Endothelial cell (in vitro differentiated cells): ENCODE measurements at regions not wholly inside any gene's neighbourhood (a gene's known extent, or its start where the extent isn't known, plus 50 kb on each side); places are given as distances from the start of the nearest gene placed in this dataset.

Experiments used
- DNase-seq: peaks from one replicate; pipeline ENCODE4 v3.0.0; 2021; ENCODE audit warnings: low spot score
- H3K27ac Mint-ChIP-seq: one replicate; pipeline ENCODE4 v1.8.0; 2021; ENCODE audit warnings: mixed read lengths, inconsistent platforms; ENCODE audit not compliant: unreplicated experiment
- H3K27me3 Mint-ChIP-seq: one replicate; pipeline ENCODE4 v1.8.0; 2021; ENCODE audit warnings: mild to moderate bottlenecking, moderate library complexity, mixed read lengths, inconsistent platforms; ENCODE audit not compliant: unreplicated experiment
- H3K36me3 Mint-ChIP-seq: one replicate; pipeline ENCODE4 v1.8.0; 2021; ENCODE audit warnings: mild to moderate bottlenecking, low read depth, mixed read lengths, inconsistent platforms; ENCODE audit not compliant: unreplicated experiment
- H3K4me1 Mint-ChIP-seq: one replicate; pipeline ENCODE4 v1.8.0; 2021; ENCODE audit warnings: mild to moderate bottlenecking, mixed read lengths, inconsistent platforms; ENCODE audit not compliant: unreplicated experiment
- H3K4me3 Mint-ChIP-seq: one replicate; pipeline ENCODE4 v1.8.0; 2021; ENCODE audit warnings: mild to moderate bottlenecking, mixed read lengths, inconsistent platforms; ENCODE audit not compliant: unreplicated experiment
- H3K9me3 Mint-ChIP-seq: one replicate; pipeline ENCODE4 v1.8.0; 2021; ENCODE audit warnings: mixed read lengths, inconsistent platforms; ENCODE audit not compliant: unreplicated experiment
- CTCF ChIP-seq: fragments of 200-600 bp; sonication (generic); IDR thresholded peaks from one replicate; pipeline ENCODE4 v1.5.0; 2021; ENCODE audit warnings: antibody characterized with exemption; ENCODE audit not compliant: unreplicated experiment

GRCh38 chr13:28550091-28550490, 55.2 kb upstream of the FLT1 start:
- H3K27me3 Mint-ChIP-seq = peaks cover 7% of the 10 kb centered on the region
- no peak for TF ChIP-seq CTCF
- no peaks in the 10 kb centered on the region for H3K36me3 Mint-ChIP-seq
- DNase-seq = no peak
- H3K27ac Mint-ChIP-seq = no peak overlapping the region
- H3K4me3 Mint-ChIP-seq = no peak overlapping the region
- H3K4me1 Mint-ChIP-seq = peaks cover 30% of the 10 kb centered on the region
- no peaks in the 10 kb centered on the region for H3K9me3 Mint-ChIP-seq

- Mint-ChIP-seq H3K9me3 (no peaks in the 10 kb centered on the region), H3K4me1 (peaks cover 26% of the 10 kb centered on the region), H3K36me3 (peaks cover 11% of the 10 kb centered on the region), H3K27me3 (peaks cover 13% of the 10 kb centered on the region), H3K27ac (no peak overlapping the region), H3K4me3 (no peak overlapping the region)
- DNase-seq = no peak
- no peak for TF ChIP-seq CTCF
These were observed 53.9 kb upstream of the FLT1 start for GRCh38 chr13:28548872-28549271.

- peaks cover 26% of the 10 kb centered on the region for H3K4me1 Mint-ChIP-seq
- no peak for DNase-seq
- peaks cover 13% of the 10 kb centered on the region for H3K36me3 Mint-ChIP-seq
- no peak overlapping the region for H3K4me3 Mint-ChIP-seq
- H3K9me3 Mint-ChIP-seq = no peaks in the 10 kb centered on the region
- H3K27me3 Mint-ChIP-seq = peaks cover 15% of the 10 kb centered on the region
- no peak for TF ChIP-seq CTCF
- no peak overlapping the region for H3K27ac Mint-ChIP-seq
These were observed 53.5 kb upstream of the FLT1 start for GRCh38 chr13:28548468-28548867.

- Mint-ChIP-seq H3K4me3 (no peak overlapping the region), H3K27ac (no peak overlapping the region), H3K9me3 (no peaks in the 10 kb centered on the region), H3K4me1 (peaks cover 20% of the 10 kb centered on the region), H3K36me3 (peaks cover 13% of the 10 kb centered on the region), H3K27me3 (peaks cover 18% of the 10 kb centered on the region)
- DNase-seq = no peak
- no peak for TF ChIP-seq CTCF
These were observed 50.8 kb upstream of the FLT1 start for GRCh38 chr13:28545583-28546333.
